ENCODE measurements at regions not wholly inside any gene's neighbourhood (a gene's known extent, or its start where the extent isn't known, plus 50 kb on each side); places are given as distances from the start of the nearest gene placed in this dataset.
"Not testable (repeated sequence)": the region's sequence is repeated elsewhere in the genome, so short reads cannot be mapped to it uniquely, and the experiment has no call there.

- Histone ChIP-seq H3K9me3 (peaks cover 0 to 14% (median 0%) of the 10 kb centered on the region in 8 donors), H3K36me3 (no peaks in the 10 kb centered on the region), H3K27ac (no peak overlapping the region), H3K4me3 (no peak overlapping the region), H3K4me1 (no peaks in the 10 kb centered on the region), H3K27me3 (replicated peaks in 1 of 7) (no peaks in the 10 kb centered on the region)
- intact Hi-C loops (cut with DNase I; ENCODE audit: low total_unique reads), result no loop called here
- TF ChIP-seq POLR2AphosphoS5 (IDR thresholded peaks at IDR 0.05) (no peak), CTCF (IDR thresholded peaks at IDR 0.05 in 8 of 11, conservative IDR thresholded peaks at IDR 0.05 in 3 of 11) (no peak), POLR2A (IDR thresholded peaks at IDR 0.05) (no peak)
- DNase-seq, result no peak
- WGBS, 5 donors, result 54 to 80% (median 66%) methylated on average over 2 of the region's 2 CpGs
Observed at GRCh38 chr18:39208729-39209128, 1643.1 kb upstream of the CELF4 start.

DNA sequence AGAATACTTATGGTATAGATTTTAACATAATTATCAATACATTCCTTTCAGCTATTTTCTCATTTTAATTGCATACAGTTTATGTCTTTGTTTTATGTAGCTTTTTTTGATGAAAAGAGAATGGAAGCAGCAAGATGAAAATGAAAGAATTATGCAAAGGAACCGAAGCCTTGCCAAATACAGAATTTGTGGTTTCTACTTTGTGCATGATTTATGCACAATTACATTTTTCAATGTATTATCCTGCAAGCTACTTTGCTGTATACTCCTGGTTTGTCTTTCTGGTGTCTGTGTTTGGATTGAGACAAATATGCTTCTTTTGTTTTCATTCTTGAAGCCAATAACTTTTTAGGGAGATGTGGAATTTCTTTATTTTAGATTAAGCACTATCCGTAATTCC, 1642.6 kb upstream of the CELF4 start:
- no peaks in the 10 kb centered on the region for H3K36me3 ChIP-seq
- WGBS, 5 donors, result 20 to 41% (median 35%) methylated on average over 2 of the region's 2 CpGs
- H3K27ac ChIP-seq, result no peak overlapping the region
- no peaks in the 10 kb centered on the region for H3K4me1 ChIP-seq
- no peak overlapping the region for H3K4me3 ChIP-seq
- no peaks in the 10 kb centered on the region for H3K27me3 ChIP-seq (replicated peaks in 1 of 7)
- intact Hi-C loops (cut with DNase I; ENCODE audit: low total_unique reads), result no loop called here
- TF ChIP-seq POLR2A (IDR thresholded peaks at IDR 0.05) (no peak), POLR2AphosphoS5 (IDR thresholded peaks at IDR 0.05) (no peak), CTCF (IDR thresholded peaks at IDR 0.05 in 8 of 11, conservative IDR thresholded peaks at IDR 0.05 in 3 of 11) (no peak)
- no peak for DNase-seq
- peaks cover 0 to 9% (median 0%) of the 10 kb centered on the region in 8 donors for H3K9me3 ChIP-seq

GRCh38 chr18:39206398-39207103, 1641.0 kb upstream of the CELF4 start:
- H3K9me3 ChIP-seq; H3K4me3 ChIP-seq; H3K27me3 ChIP-seq (replicated peaks in 1 of 7); intact Hi-C loops (cut with DNase I; ENCODE audit: low total_unique reads); H3K36me3 ChIP-seq; DNase-seq; H3K27ac ChIP-seq; H3K4me1 ChIP-seq: not testable (repeated sequence)
- WGBS, 5 donors, result 83 to 93% (median 85%) methylated on average over 4 of the region's 4 CpGs

DNA sequence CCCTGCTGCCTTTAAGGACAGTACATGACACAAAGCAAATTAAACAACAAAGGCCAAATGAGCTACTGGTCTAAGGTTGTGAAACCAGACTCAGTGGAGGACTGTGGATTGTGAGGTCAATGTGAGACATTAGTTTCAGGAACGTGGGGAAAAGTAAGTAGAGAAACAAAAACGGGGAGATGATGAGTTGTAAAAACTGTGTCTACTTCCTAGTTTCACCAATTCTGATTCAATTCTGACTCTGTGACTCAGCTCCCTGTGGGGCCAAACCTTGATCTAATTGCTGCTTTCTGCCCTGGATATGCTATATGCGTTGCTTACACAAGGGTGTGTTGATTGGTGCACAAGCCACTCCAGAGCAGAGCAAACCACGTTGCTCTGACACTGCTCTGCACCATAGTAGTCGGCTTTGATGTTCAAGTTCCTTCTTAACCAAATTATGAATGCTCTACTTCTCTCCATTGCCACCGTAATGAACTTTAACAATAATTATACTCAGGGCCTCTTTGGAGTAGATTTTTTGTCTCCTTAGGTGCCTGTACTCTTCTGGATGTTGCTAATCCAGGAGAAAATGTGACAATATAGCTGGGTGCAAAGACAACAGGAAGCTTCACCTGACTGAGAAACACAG, 1640.1 kb upstream of the CELF4 start:
- no peaks in the 10 kb centered on the region for H3K27me3 ChIP-seq (replicated peaks in 1 of 7)
- WGBS, 5 donors, result 67 to 82% (median 76%) methylated on average over 6 of the region's 6 CpGs

More for the DNA sequence above, 1640.1 kb upstream of the CELF4 start:
- no peak overlapping the region for H3K4me3 ChIP-seq
- H3K4me1 ChIP-seq, result no peaks in the 10 kb centered on the region
- no peaks in the 10 kb centered on the region for H3K36me3 ChIP-seq
- H3K9me3 ChIP-seq, result peaks cover 0 to 4% (median 0%) of the 10 kb centered on the region in 8 donors
- no peak overlapping the region for H3K27ac ChIP-seq
- TF ChIP-seq POLR2AphosphoS5 (IDR thresholded peaks at IDR 0.05), result no peak
- no peak for TF ChIP-seq POLR2A (IDR thresholded peaks at IDR 0.05)
- TF ChIP-seq CTCF (IDR thresholded peaks at IDR 0.05 in 8 of 11, conservative IDR thresholded peaks at IDR 0.05 in 3 of 11), result no peak
- intact Hi-C loops (cut with DNase I; ENCODE audit: low total_unique reads), result no loop called here
- no peak for DNase-seq
